ENCODE measurements at regions not wholly inside any gene's neighbourhood (a gene's known extent, or its start where the extent isn't known, plus 50 kb on each side); places are given as distances from the start of the nearest gene placed in this dataset.

- Histone ChIP-seq H3K36me3 (ENCODE audit: control insufficient read depth in 2 of 3, insufficient read depth in 3 of 3, low read length in 3 of 3) (no peaks in the 10 kb centered on the region), H3K27ac (ENCODE audit: low read depth in 2 of 2, low read length in 2 of 2) (no peak overlapping the region), H3K9me3 (ENCODE audit: control insufficient read depth in 2 of 3, insufficient read depth in 1 of 3, low read length in 3 of 3) (no peaks in the 10 kb centered on the region), H3K4me1 (ENCODE audit: control insufficient read depth in 2 of 3, insufficient read depth in 2 of 3, low read depth in 1 of 3, low read length in 3 of 3) (peaks cover 0 to 3% (median 0%) of the 10 kb centered on the region in 3 donors), H3K27me3 (ENCODE audit: control insufficient read depth, insufficient read depth, low read length) (no peaks in the 10 kb centered on the region), H3K9ac (ENCODE audit: low read length in 3 of 3) (no peak overlapping the region), H3K4me3 (ENCODE audit: low read length in 3 of 3) (no peak overlapping the region)
- DNase-seq (no peak), FAIRE-seq (no peak)
- intact Hi-C loops (cut with DNase I): no loop called here
- no peak for TF ChIP-seq CTCF (IDR thresholded peaks at IDR 0.05; ENCODE audit: borderline replicate concordance, extremely low read depth, insufficient read depth)
Observed at GRCh38 chr12:45612044-45612794, 117.3 kb upstream of the ARID2 start.

GRCh38 chr12:45613296-45613695, 116.2 kb upstream of the ARID2 start:
- Histone ChIP-seq H3K36me3 (ENCODE audit: control insufficient read depth in 2 of 3, insufficient read depth in 3 of 3, low read length in 3 of 3) (no peaks in the 10 kb centered on the region), H3K9ac (ENCODE audit: low read length in 3 of 3) (no peak overlapping the region), H3K4me1 (ENCODE audit: control insufficient read depth in 2 of 3, insufficient read depth in 2 of 3, low read depth in 1 of 3, low read length in 3 of 3) (peaks cover 0 to 3% (median 0%) of the 10 kb centered on the region in 3 donors), H3K4me3 (ENCODE audit: low read length in 3 of 3) (no peak overlapping the region), H3K27me3 (ENCODE audit: control insufficient read depth, insufficient read depth, low read length) (no peaks in the 10 kb centered on the region), H3K27ac (ENCODE audit: low read depth in 2 of 2, low read length in 2 of 2) (no peak overlapping the region), H3K9me3 (ENCODE audit: control insufficient read depth in 2 of 3, insufficient read depth in 1 of 3, low read length in 3 of 3) (no peaks in the 10 kb centered on the region)
- intact Hi-C loops (cut with DNase I): no loop called here
- FAIRE-seq: no peak
- TF ChIP-seq CTCF (IDR thresholded peaks at IDR 0.05; ENCODE audit: borderline replicate concordance, extremely low read depth, insufficient read depth): no peak
- DNase-seq: no peak

- H3K27me3 ChIP-seq (ENCODE audit: control insufficient read depth, insufficient read depth, low read length): no peaks in the 10 kb centered on the region
- DNase-seq (no peak), FAIRE-seq (no peak)
- no peak overlapping the region for H3K4me3 ChIP-seq (ENCODE audit: low read length in 3 of 3)
- no peaks in the 10 kb centered on the region for H3K36me3 ChIP-seq (ENCODE audit: control insufficient read depth in 2 of 3, insufficient read depth in 3 of 3, low read length in 3 of 3)
- H3K9ac ChIP-seq (ENCODE audit: low read length in 3 of 3): no peak overlapping the region
- intact Hi-C loops (cut with DNase I): no loop called here
- H3K27ac ChIP-seq (ENCODE audit: low read depth in 2 of 2, low read length in 2 of 2): no peak overlapping the region
- no peak for TF ChIP-seq CTCF (IDR thresholded peaks at IDR 0.05; ENCODE audit: borderline replicate concordance, extremely low read depth, insufficient read depth)
- H3K4me1 ChIP-seq (ENCODE audit: control insufficient read depth in 2 of 3, insufficient read depth in 2 of 3, low read depth in 1 of 3, low read length in 3 of 3): peaks cover 0 to 3% (median 0%) of the 10 kb centered on the region in 3 donors
- H3K9me3 ChIP-seq (ENCODE audit: control insufficient read depth in 2 of 3, insufficient read depth in 1 of 3, low read length in 3 of 3): no peaks in the 10 kb centered on the region
Observed at GRCh38 chr12:45613855-45614254, 115.7 kb upstream of the ARID2 start.
